ENCODE measurements at regions not wholly inside any gene's neighbourhood (a gene's known extent, or its start where the extent isn't known, plus 50 kb on each side); places are given as distances from the start of the nearest gene placed in this dataset.

- Histone ChIP-seq H3K27ac (ENCODE audit: low read depth, low read length, poor library complexity, severe bottlenecking) (no peak overlapping the region), H3K27me3 (replicated peaks; ENCODE audit: insufficient read depth, low read depth, low read length, poor library complexity) (no peaks in the 10 kb centered on the region), H3K36me3 (ENCODE audit: insufficient read depth, low read length, poor library complexity, severe bottlenecking) (no peaks in the 10 kb centered on the region), H3K9me3 (ENCODE audit: low read depth, low read length, poor library complexity, severe bottlenecking) (no peaks in the 10 kb centered on the region), H3K4me3 (ENCODE audit: low read depth, low read length, poor library complexity, severe bottlenecking) (no peak overlapping the region), H3K4me1 (ENCODE audit: insufficient read depth, low read length, poor library complexity, severe bottlenecking) (no peaks in the 10 kb centered on the region)
- no TSS peak for BruUV-seq (replicated peaks)
- intact Hi-C loops (cut with micrococcal nuclease; ENCODE audit: unreplicated experiment), result no loop called here
- ChIA-PET POLR2A (ENCODE audit: low non-redundant PET) (interaction anchor here (0.7 kb wide), 1 partner anchor 8 kb away, joined by 6 read pairs; no protein-coding TSS in a partner anchor), CTCF (no interaction called here)
- TF ChIP-seq EZH2 (IDR thresholded peaks at IDR 0.05; ENCODE audit: borderline replicate concordance, low read depth, low read length, poor library complexity, severe bottlenecking), result no peak
- TF ChIP-seq, protein P1, sequence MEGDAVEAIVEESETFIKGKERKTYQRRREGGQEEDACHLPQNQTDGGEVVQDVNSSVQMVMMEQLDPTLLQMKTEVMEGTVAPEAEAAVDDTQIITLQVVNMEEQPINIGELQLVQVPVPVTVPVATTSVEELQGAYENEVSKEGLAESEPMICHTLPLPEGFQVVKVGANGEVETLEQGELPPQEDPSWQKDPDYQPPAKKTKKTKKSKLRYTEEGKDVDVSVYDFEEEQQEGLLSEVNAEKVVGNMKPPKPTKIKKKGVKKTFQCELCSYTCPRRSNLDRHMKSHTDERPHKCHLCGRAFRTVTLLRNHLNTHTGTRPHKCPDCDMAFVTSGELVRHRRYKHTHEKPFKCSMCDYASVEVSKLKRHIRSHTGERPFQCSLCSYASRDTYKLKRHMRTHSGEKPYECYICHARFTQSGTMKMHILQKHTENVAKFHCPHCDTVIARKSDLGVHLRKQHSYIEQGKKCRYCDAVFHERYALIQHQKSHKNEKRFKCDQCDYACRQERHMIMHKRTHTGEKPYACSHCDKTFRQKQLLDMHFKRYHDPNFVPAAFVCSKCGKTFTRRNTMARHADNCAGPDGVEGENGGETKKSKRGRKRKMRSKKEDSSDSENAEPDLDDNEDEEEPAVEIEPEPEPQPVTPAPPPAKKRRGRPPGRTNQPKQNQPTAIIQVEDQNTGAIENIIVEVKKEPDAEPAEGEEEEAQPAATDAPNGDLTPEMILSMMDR (conservative IDR thresholded peaks at IDR 0.05; ENCODE audit: low read depth, low read length), result no peak
- no peak for DNase-seq (ENCODE audit: low spot score)
Observed at GRCh38 chr1:67951014-67951413, 99.4 kb downstream of the DIRAS3 start.

- CTCF ChIA-PET, result no interaction called here
Observed at GRCh38 chr1:67948151-67949080, 102.0 kb downstream of the DIRAS3 start.

DNA sequence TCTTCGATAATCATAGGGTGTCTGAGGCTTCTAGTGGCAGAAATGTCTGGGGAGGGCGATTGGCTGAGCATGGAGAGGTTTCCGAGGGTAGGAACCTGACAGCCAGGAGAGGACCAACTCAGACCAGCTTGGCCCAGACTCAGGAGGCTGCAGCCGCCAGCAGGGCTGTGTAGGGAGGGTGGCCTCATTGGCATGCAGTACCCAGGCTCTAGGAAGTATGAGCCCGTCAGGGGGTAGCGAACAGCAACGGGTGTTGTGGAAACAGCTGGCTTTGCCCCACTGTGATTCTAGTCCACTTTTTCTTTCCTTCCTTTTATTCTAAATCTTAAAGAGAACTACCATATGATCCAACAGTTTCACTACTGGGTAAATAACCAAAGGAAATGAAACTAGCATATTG, 103.3 kb downstream of the DIRAS3 start:
- CTCF ChIA-PET, result no interaction called here
- no TSS peak for BruUV-seq (replicated peaks)
- H3K4me1 ChIP-seq (ENCODE audit: insufficient read depth, low read length, poor library complexity, severe bottlenecking), result no peaks in the 10 kb centered on the region
- TF ChIP-seq, protein P1 (conservative IDR thresholded peaks at IDR 0.05; ENCODE audit: low read depth, low read length), result no peak
- no peak for TF ChIP-seq EZH2 (IDR thresholded peaks at IDR 0.05; ENCODE audit: borderline replicate concordance, low read depth, low read length, poor library complexity, severe bottlenecking)
- H3K27ac ChIP-seq (ENCODE audit: low read depth, low read length, poor library complexity, severe bottlenecking), result no peak overlapping the region
- intact Hi-C loops (cut with micrococcal nuclease; ENCODE audit: unreplicated experiment), result no loop called here
- no peak for DNase-seq (ENCODE audit: low spot score)
- H3K27me3 ChIP-seq (replicated peaks; ENCODE audit: insufficient read depth, low read depth, low read length, poor library complexity), result no peaks in the 10 kb centered on the region
- H3K4me3 ChIP-seq (ENCODE audit: low read depth, low read length, poor library complexity, severe bottlenecking), result no peak overlapping the region
- POLR2A ChIA-PET (ENCODE audit: low non-redundant PET), result no interaction called here
- no peaks in the 10 kb centered on the region for H3K36me3 ChIP-seq (ENCODE audit: insufficient read depth, low read length, poor library complexity, severe bottlenecking)
- no peaks in the 10 kb centered on the region for H3K9me3 ChIP-seq (ENCODE audit: low read depth, low read length, poor library complexity, severe bottlenecking)

More at GRCh38 chr1:67948151-67949080, 102.0 kb downstream of the DIRAS3 start:
- Histone ChIP-seq H3K4me1 (ENCODE audit: insufficient read depth, low read length, poor library complexity, severe bottlenecking) (no peaks in the 10 kb centered on the region), H3K9me3 (ENCODE audit: low read depth, low read length, poor library complexity, severe bottlenecking) (no peaks in the 10 kb centered on the region), H3K36me3 (ENCODE audit: insufficient read depth, low read length, poor library complexity, severe bottlenecking) (no peaks in the 10 kb centered on the region), H3K27me3 (replicated peaks; ENCODE audit: insufficient read depth, low read depth, low read length, poor library complexity) (no peaks in the 10 kb centered on the region), H3K4me3 (ENCODE audit: low read depth, low read length, poor library complexity, severe bottlenecking) (no peak overlapping the region), H3K27ac (ENCODE audit: low read depth, low read length, poor library complexity, severe bottlenecking) (no peak overlapping the region)
- TF ChIP-seq, protein P1 (conservative IDR thresholded peaks at IDR 0.05; ENCODE audit: low read depth, low read length), result no peak
- TF ChIP-seq EZH2 (IDR thresholded peaks at IDR 0.05; ENCODE audit: borderline replicate concordance, low read depth, low read length, poor library complexity, severe bottlenecking), result no peak
- no peak for DNase-seq (ENCODE audit: low spot score)
- POLR2A ChIA-PET (ENCODE audit: low non-redundant PET), result no interaction called here
- intact Hi-C loops (cut with micrococcal nuclease; ENCODE audit: unreplicated experiment), result no loop called here
- no TSS peak for BruUV-seq (replicated peaks)
